Liver (tissue), 8 donors: ENCODE measurements at regions not wholly inside any gene's neighbourhood (a gene's known extent, or its start where the extent isn't known, plus 50 kb on each side); places are given as distances from the start of the nearest gene placed in this dataset.
A peak's percentile ranks its signal among the peaks of the same experiment; 100 is the strongest.

Source experiments
- DNase-seq: peaks from one replicate; pipeline ENCODE4 v3.0.0-alpha.2; 2017; ENCODE audit warnings: low spot score
- H3K27ac ChIP-seq, 2 donors: one replicate each; pipeline ENCODE4 v1.7.0; 2013; ENCODE audit warnings: inconsistent platforms in 2 of 2, low read length in 2 of 2, control low read depth in 1 of 2, low read depth in 1 of 2, mild to moderate bottlenecking in 1 of 2
- H3K27me3 ChIP-seq, 4 donors: one replicate each; pipeline versions ENCODE4 v1.6.1 to v1.7.0; 2013; ENCODE audit warnings: low read length in 3 of 4, inconsistent platforms in 1 of 4, mild to moderate bottlenecking in 1 of 4, moderate library complexity in 1 of 4; ENCODE audit not compliant: control insufficient read depth in 4 of 4, insufficient read depth in 4 of 4
- H3K36me3 ChIP-seq, 4 donors: one replicate each; pipeline versions ENCODE4 v1.6.1 to v1.7.0; 2013; ENCODE audit warnings: low read length in 3 of 4, mild to moderate bottlenecking in 3 of 4, low read depth in 1 of 4, moderate library complexity in 1 of 4; ENCODE audit not compliant: control insufficient read depth in 4 of 4, insufficient read depth in 3 of 4
- H3K4me1 ChIP-seq, 4 donors: one replicate each; pipeline versions ENCODE4 v1.6.1 to v1.7.0; 2013; ENCODE audit warnings: low read length in 3 of 4, mild to moderate bottlenecking in 3 of 4, moderate library complexity in 1 of 4; ENCODE audit not compliant: control insufficient read depth in 4 of 4, insufficient read depth in 4 of 4
- H3K4me3 ChIP-seq, 3 donors: one replicate each; pipeline versions ENCODE4 v1.6.1 to v1.7.0; 2013; ENCODE audit warnings: low read length in 3 of 3, control low read depth in 1 of 3, low read depth in 1 of 3, mild to moderate bottlenecking in 1 of 3
- H3K9ac ChIP-seq, 2 donors: one replicate each; pipeline ENCODE4 v1.7.0; 2013; ENCODE audit warnings: low read length in 2 of 2, mild to moderate bottlenecking in 2 of 2, moderate library complexity in 2 of 2, control low read depth in 1 of 2, low read depth in 1 of 2
- H3K9me3 ChIP-seq, 4 donors: one replicate each; pipeline versions ENCODE4 v1.6.1 to v1.7.0; 2013; ENCODE audit warnings: low read length in 3 of 4; ENCODE audit not compliant: control insufficient read depth in 4 of 4
- FOXA2 ChIP-seq: IDR thresholded peaks from 2 replicates; pipeline ENCODE4 v1.6.1; 2016; ENCODE audit warnings: antibody characterized with exemption
- GABPA ChIP-seq, 2 donors: IDR thresholded peaks in 1 of 2; conservative IDR thresholded peaks in 1 of 2; 2 replicates each; pipeline ENCODE4 v1.6.1; 2016; ENCODE audit warnings: antibody characterized with exemption in 2 of 2, mild to moderate bottlenecking in 1 of 2, moderate library complexity in 1 of 2
- HNF4A ChIP-seq, 2 donors: conservative IDR thresholded peaks; 2 replicates each; pipeline ENCODE4 v1.6.1; 2016; ENCODE audit warnings: antibody characterized with exemption in 2 of 2, mild to moderate bottlenecking in 2 of 2
- HNF4G ChIP-seq: IDR thresholded peaks from 2 replicates; pipeline ENCODE4 v1.6.1; 2016; ENCODE audit warnings: antibody characterized with exemption
- JUND ChIP-seq, 2 donors: IDR thresholded peaks; 2 replicates each; pipeline ENCODE4 v1.6.1; 2016; ENCODE audit warnings: antibody characterized with exemption in 2 of 2
- MAX ChIP-seq: IDR thresholded peaks from 2 replicates; pipeline ENCODE4 v1.6.1; 2016; ENCODE audit warnings: antibody characterized with exemption
- RAD21 ChIP-seq, 2 donors: IDR thresholded peaks; 2 replicates each; pipeline ENCODE4 v1.6.1; 2016; ENCODE audit warnings: antibody characterized with exemption in 2 of 2, mild to moderate bottlenecking in 2 of 2
- REST ChIP-seq: IDR thresholded peaks from 2 replicates; pipeline ENCODE4 v1.6.1; 2016; ENCODE audit warnings: antibody characterized with exemption, mild to moderate bottlenecking
- RXRA ChIP-seq, 2 donors: IDR thresholded peaks; 2 replicates each; pipeline ENCODE4 v1.6.1; 2017 to 2018; ENCODE audit warnings: antibody characterized with exemption in 2 of 2, mild to moderate bottlenecking in 1 of 2
- YY1 ChIP-seq: IDR thresholded peaks from 2 replicates; pipeline ENCODE4 v1.6.1; 2016; ENCODE audit warnings: antibody characterized with exemption, mild to moderate bottlenecking
- WGBS: extraction: QIAGEN DNeasy Blood & Tissue Kit; methylation state at CpG from one replicate; pipeline ENCODE4 v1.1.7; 2013; 5-methylcytosine and 5-hydroxymethylcytosine counted together
- TF ChIP-seq, protein P1 (sequence below): IDR thresholded peaks from 2 replicates; pipeline ENCODE4 v1.6.1; 2016; ENCODE audit warnings: antibody characterized with exemption
- TF ChIP-seq, protein P2 (sequence below): fragments of 150-350 bp; IDR thresholded peaks from 2 replicates; pipeline ENCODE4 v1.5.1; 2017; ENCODE audit warnings: improper control_type of control experiment, low read depth, low read length; ENCODE audit not compliant: missing input control
- donor health status: healthy.
- donor health status: healthy.
- donor health status: healthy.
- donor health status: healthy.
- donor health status: healthy.

GRCh38 chr2:22056621-22057132, 932.9 kb downstream of the TDRD15 start:
- Histone ChIP-seq H3K36me3 (no peaks in the 10 kb centered on the region), H3K4me1 (peaks cover 0 to 5% (median 2%) of the 10 kb centered on the region in 4 donors), H3K27me3 (no peaks in the 10 kb centered on the region), H3K9ac (no peak overlapping the region), H3K4me3 (no peak overlapping the region), H3K9me3 (no peaks in the 10 kb centered on the region), H3K27ac (peak overlapping the region; percentile 32 to 68)
- 92% methylated on average over 5 of the region's 5 CpGs for WGBS
- no peak for DNase-seq
- TF ChIP-seq MAX (no peak), YY1 (no peak), GABPA (IDR thresholded peaks at IDR 0.05 in 1 of 2, conservative IDR thresholded peaks at IDR 0.05 in 1 of 2) (no peak), JUND (IDR thresholded peaks at IDR 0.05) (no peak), FOXA2 (no peak), RAD21 (IDR thresholded peaks at IDR 0.05) (no peak), RXRA (IDR thresholded peaks at IDR 0.05) (no peak), HNF4A (conservative IDR thresholded peaks at IDR 0.05) (no peak)
- TF ChIP-seq, protein P1, sequence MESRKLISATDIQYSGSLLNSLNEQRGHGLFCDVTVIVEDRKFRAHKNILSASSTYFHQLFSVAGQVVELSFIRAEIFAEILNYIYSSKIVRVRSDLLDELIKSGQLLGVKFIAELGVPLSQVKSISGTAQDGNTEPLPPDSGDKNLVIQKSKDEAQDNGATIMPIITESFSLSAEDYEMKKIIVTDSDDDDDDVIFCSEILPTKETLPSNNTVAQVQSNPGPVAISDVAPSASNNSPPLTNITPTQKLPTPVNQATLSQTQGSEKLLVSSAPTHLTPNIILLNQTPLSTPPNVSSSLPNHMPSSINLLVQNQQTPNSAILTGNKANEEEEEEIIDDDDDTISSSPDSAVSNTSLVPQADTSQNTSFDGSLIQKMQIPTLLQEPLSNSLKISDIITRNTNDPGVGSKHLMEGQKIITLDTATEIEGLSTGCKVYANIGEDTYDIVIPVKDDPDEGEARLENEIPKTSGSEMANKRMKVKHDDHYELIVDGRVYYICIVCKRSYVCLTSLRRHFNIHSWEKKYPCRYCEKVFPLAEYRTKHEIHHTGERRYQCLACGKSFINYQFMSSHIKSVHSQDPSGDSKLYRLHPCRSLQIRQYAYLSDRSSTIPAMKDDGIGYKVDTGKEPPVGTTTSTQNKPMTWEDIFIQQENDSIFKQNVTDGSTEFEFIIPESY, result no peak
- TF ChIP-seq, protein P2, sequence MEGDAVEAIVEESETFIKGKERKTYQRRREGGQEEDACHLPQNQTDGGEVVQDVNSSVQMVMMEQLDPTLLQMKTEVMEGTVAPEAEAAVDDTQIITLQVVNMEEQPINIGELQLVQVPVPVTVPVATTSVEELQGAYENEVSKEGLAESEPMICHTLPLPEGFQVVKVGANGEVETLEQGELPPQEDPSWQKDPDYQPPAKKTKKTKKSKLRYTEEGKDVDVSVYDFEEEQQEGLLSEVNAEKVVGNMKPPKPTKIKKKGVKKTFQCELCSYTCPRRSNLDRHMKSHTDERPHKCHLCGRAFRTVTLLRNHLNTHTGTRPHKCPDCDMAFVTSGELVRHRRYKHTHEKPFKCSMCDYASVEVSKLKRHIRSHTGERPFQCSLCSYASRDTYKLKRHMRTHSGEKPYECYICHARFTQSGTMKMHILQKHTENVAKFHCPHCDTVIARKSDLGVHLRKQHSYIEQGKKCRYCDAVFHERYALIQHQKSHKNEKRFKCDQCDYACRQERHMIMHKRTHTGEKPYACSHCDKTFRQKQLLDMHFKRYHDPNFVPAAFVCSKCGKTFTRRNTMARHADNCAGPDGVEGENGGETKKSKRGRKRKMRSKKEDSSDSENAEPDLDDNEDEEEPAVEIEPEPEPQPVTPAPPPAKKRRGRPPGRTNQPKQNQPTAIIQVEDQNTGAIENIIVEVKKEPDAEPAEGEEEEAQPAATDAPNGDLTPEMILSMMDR, result no peak

GRCh38 chr2:22062679-22063078, 938.9 kb downstream of the TDRD15 start:
- no peak overlapping the region for H3K4me3 ChIP-seq
- no peaks in the 10 kb centered on the region for H3K27me3 ChIP-seq
- no peak overlapping the region for H3K27ac ChIP-seq
- H3K36me3 ChIP-seq, result no peaks in the 10 kb centered on the region
- no peak for TF ChIP-seq HNF4G
- no peak for TF ChIP-seq RAD21 (IDR thresholded peaks at IDR 0.05)
- no peak for TF ChIP-seq REST
- no peak for DNase-seq
- H3K4me1 ChIP-seq, result no peaks in the 10 kb centered on the region
- no peaks in the 10 kb centered on the region for H3K9me3 ChIP-seq
- no peak overlapping the region for H3K9ac ChIP-seq
- 96% methylated on average over 4 of the region's 4 CpGs for WGBS
